ENCODE measurements at regions not wholly inside any gene's neighbourhood (a gene's known extent, or its start where the extent isn't known, plus 50 kb on each side); places are given as distances from the start of the nearest gene placed in this dataset.

GRCh38 chr3:27540231-27540630 is 56.0 kb upstream of the SLC4A7 start:
- no peak overlapping the region for H3K27ac ChIP-seq (replicated peaks; ENCODE audit: low read length)
- no peaks in the 10 kb centered on the region for H3K36me3 ChIP-seq (replicated peaks in 1 of 2; ENCODE audit: control insufficient read depth in 2 of 2, insufficient read depth in 2 of 2, low read length in 2 of 2)
- H3K27me3 ChIP-seq (ENCODE audit: control insufficient read depth in 3 of 3, insufficient read depth in 3 of 3, low read depth in 1 of 3, low read length in 3 of 3): no peaks in the 10 kb centered on the region
- no peak overlapping the region for H2BK5ac ChIP-seq (ENCODE audit: low read length)
- H2BK120ac ChIP-seq (ENCODE audit: low read depth, low read length): no peak overlapping the region
- H2BK12ac ChIP-seq (ENCODE audit: low read length): no peak overlapping the region
- H3K79me1 ChIP-seq (ENCODE audit: low read depth, low read length): no peaks in the 10 kb centered on the region
- H3K9me3 ChIP-seq (replicated peaks in 1 of 2; ENCODE audit: control insufficient read depth in 2 of 2, insufficient read depth in 1 of 2, low read depth in 1 of 2, low read length in 2 of 2): no peaks in the 10 kb centered on the region
- DNase-seq (ENCODE audit: low spot score): no peak
- no peak overlapping the region for H3K4me3 ChIP-seq (ENCODE audit: low read length in 2 of 2)
- no peak overlapping the region for H2AK5ac ChIP-seq (ENCODE audit: low read depth, low read length)
- H3K4me1 ChIP-seq (ENCODE audit: control insufficient read depth in 2 of 2, insufficient read depth in 1 of 2, low read depth in 1 of 2, low read length in 2 of 2): no peaks in the 10 kb centered on the region
- no peak overlapping the region for H3K4ac ChIP-seq (ENCODE audit: low read length)
- H3K4me2 ChIP-seq (ENCODE audit: insufficient read depth, low read length, poor library complexity, severe bottlenecking): no peak overlapping the region
- no peak overlapping the region for H3K14ac ChIP-seq (ENCODE audit: low read length)
- no peak overlapping the region for H4K91ac ChIP-seq (ENCODE audit: low read depth, low read length, poor library complexity)
- no peak overlapping the region for H3K18ac ChIP-seq (ENCODE audit: low read length)
- no CpG with 5 or more reads among the region's 7 CpGs for WGBS, 2 donors (ENCODE audit: extremely low coverage in 2 of 2, insufficient read length in 2 of 2, insufficient replicate concordance in 1 of 2)
- H2AFZ ChIP-seq (ENCODE audit: low read length): no peak overlapping the region
- H3K9ac ChIP-seq (ENCODE audit: low read depth, low read length, poor library complexity): no peak overlapping the region
- no peak overlapping the region for H2BK15ac ChIP-seq (ENCODE audit: low read length)
- no peak overlapping the region for H4K8ac ChIP-seq (ENCODE audit: low read depth, low read length)
- H3K23ac ChIP-seq (ENCODE audit: low read depth, low read length, poor library complexity): no peak overlapping the region

DNA sequence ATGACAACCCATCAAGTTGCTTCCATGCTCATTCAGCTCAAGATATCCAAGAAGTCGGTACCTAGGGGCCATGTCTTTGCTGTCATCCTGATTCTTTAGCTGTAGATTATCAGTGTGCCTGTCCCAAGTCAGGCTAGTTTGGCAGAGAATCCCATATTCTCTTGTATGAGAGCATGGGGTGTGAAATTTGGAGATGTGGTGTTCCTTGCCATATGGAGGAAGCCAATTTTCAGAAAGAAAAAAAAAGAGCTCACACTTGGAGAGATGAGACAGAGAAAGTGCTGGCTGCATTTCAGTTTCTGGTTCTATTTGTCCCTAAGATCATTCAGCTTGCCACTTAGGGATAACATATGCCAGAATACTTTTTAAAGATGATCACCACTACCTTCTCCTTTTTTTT is 52.3 kb upstream of the SLC4A7 start:
- Histone ChIP-seq H3K27ac (replicated peaks; ENCODE audit: low read length) (no peak overlapping the region), H3K4me3 (ENCODE audit: low read length in 2 of 2) (no peak overlapping the region)
- WGBS, 2 donors (ENCODE audit: extremely low coverage in 2 of 2, insufficient read length in 2 of 2, insufficient replicate concordance in 1 of 2): no CpG with 5 or more reads among the region's 1 CpG

GRCh38 chr3:27535809-27536392 is 51.7 kb upstream of the SLC4A7 start:
- Histone ChIP-seq H3K9ac (ENCODE audit: low read depth, low read length, poor library complexity) (no peak overlapping the region), H3K23ac (ENCODE audit: low read depth, low read length, poor library complexity) (no peak overlapping the region), H3K4me1 (ENCODE audit: control insufficient read depth in 2 of 2, insufficient read depth in 1 of 2, low read depth in 1 of 2, low read length in 2 of 2) (peaks cover 3 to 9% of the 10 kb centered on the region in 2 donors), H2BK12ac (ENCODE audit: low read length) (no peak overlapping the region), H2BK5ac (ENCODE audit: low read length) (no peak overlapping the region), H3K27me3 (ENCODE audit: control insufficient read depth in 3 of 3, insufficient read depth in 3 of 3, low read depth in 1 of 3, low read length in 3 of 3) (no peaks in the 10 kb centered on the region), H4K91ac (ENCODE audit: low read depth, low read length, poor library complexity) (no peak overlapping the region), H3K27ac (replicated peaks; ENCODE audit: low read length) (no peak overlapping the region), H3K79me1 (ENCODE audit: low read depth, low read length) (no peaks in the 10 kb centered on the region), H2BK120ac (ENCODE audit: low read depth, low read length) (no peak overlapping the region), H3K4ac (ENCODE audit: low read length) (no peak overlapping the region), H3K14ac (ENCODE audit: low read length) (no peak overlapping the region), H2AK5ac (ENCODE audit: low read depth, low read length) (no peak overlapping the region), H3K18ac (ENCODE audit: low read length) (no peak overlapping the region), H2AFZ (ENCODE audit: low read length) (no peak overlapping the region), H4K8ac (ENCODE audit: low read depth, low read length) (no peak overlapping the region), H3K4me2 (ENCODE audit: insufficient read depth, low read length, poor library complexity, severe bottlenecking) (no peak overlapping the region), H3K4me3 (ENCODE audit: low read length in 2 of 2) (no peak overlapping the region), H3K9me3 (replicated peaks in 1 of 2; ENCODE audit: control insufficient read depth in 2 of 2, insufficient read depth in 1 of 2, low read depth in 1 of 2, low read length in 2 of 2) (no peaks in the 10 kb centered on the region), H2BK15ac (ENCODE audit: low read length) (no peak overlapping the region), H3K36me3 (replicated peaks in 1 of 2; ENCODE audit: control insufficient read depth in 2 of 2, insufficient read depth in 2 of 2, low read length in 2 of 2) (no peaks in the 10 kb centered on the region)
- WGBS, 2 donors (ENCODE audit: extremely low coverage in 2 of 2, insufficient read length in 2 of 2, insufficient replicate concordance in 1 of 2): no CpG with 5 or more reads among the region's 2 CpGs
- DNase-seq (ENCODE audit: low spot score): no peak

More for the DNA sequence above, 52.3 kb upstream of the SLC4A7 start:
- H2AK5ac ChIP-seq (ENCODE audit: low read depth, low read length): no peak overlapping the region
- no peak overlapping the region for H4K8ac ChIP-seq (ENCODE audit: low read depth, low read length)
- H3K14ac ChIP-seq (ENCODE audit: low read length): no peak overlapping the region
- no peak overlapping the region for H4K91ac ChIP-seq (ENCODE audit: low read depth, low read length, poor library complexity)
- H3K9ac ChIP-seq (ENCODE audit: low read depth, low read length, poor library complexity): no peak overlapping the region
- H3K27me3 ChIP-seq (ENCODE audit: control insufficient read depth in 3 of 3, insufficient read depth in 3 of 3, low read depth in 1 of 3, low read length in 3 of 3): no peaks in the 10 kb centered on the region
- H3K9me3 ChIP-seq (replicated peaks in 1 of 2; ENCODE audit: control insufficient read depth in 2 of 2, insufficient read depth in 1 of 2, low read depth in 1 of 2, low read length in 2 of 2): no peaks in the 10 kb centered on the region
- no peak overlapping the region for H2AFZ ChIP-seq (ENCODE audit: low read length)
- H3K79me1 ChIP-seq (ENCODE audit: low read depth, low read length): no peaks in the 10 kb centered on the region
- no peak overlapping the region for H3K4me2 ChIP-seq (ENCODE audit: insufficient read depth, low read length, poor library complexity, severe bottlenecking)
- no peak for DNase-seq (ENCODE audit: low spot score)
- no peak overlapping the region for H3K23ac ChIP-seq (ENCODE audit: low read depth, low read length, poor library complexity)
- H3K4me1 ChIP-seq (ENCODE audit: control insufficient read depth in 2 of 2, insufficient read depth in 1 of 2, low read depth in 1 of 2, low read length in 2 of 2): peaks cover 3 to 9% of the 10 kb centered on the region in 2 donors
- no peak overlapping the region for H2BK5ac ChIP-seq (ENCODE audit: low read length)
- no peak overlapping the region for H3K18ac ChIP-seq (ENCODE audit: low read length)
- H2BK15ac ChIP-seq (ENCODE audit: low read length): no peak overlapping the region
- no peak overlapping the region for H2BK12ac ChIP-seq (ENCODE audit: low read length)
- no peaks in the 10 kb centered on the region for H3K36me3 ChIP-seq (replicated peaks in 1 of 2; ENCODE audit: control insufficient read depth in 2 of 2, insufficient read depth in 2 of 2, low read length in 2 of 2)
- H3K4ac ChIP-seq (ENCODE audit: low read length): no peak overlapping the region
- no peak overlapping the region for H2BK120ac ChIP-seq (ENCODE audit: low read depth, low read length)

- Histone ChIP-seq H2BK5ac (ENCODE audit: low read length) (no peak overlapping the region), H3K9ac (ENCODE audit: low read depth, low read length, poor library complexity) (no peak overlapping the region), H2BK15ac (ENCODE audit: low read length) (no peak overlapping the region), H3K18ac (ENCODE audit: low read length) (no peak overlapping the region), H3K27me3 (ENCODE audit: control insufficient read depth in 3 of 3, insufficient read depth in 3 of 3, low read depth in 1 of 3, low read length in 3 of 3) (no peaks in the 10 kb centered on the region), H4K91ac (ENCODE audit: low read depth, low read length, poor library complexity) (no peak overlapping the region), H3K9me3 (replicated peaks in 1 of 2; ENCODE audit: control insufficient read depth in 2 of 2, insufficient read depth in 1 of 2, low read depth in 1 of 2, low read length in 2 of 2) (no peaks in the 10 kb centered on the region), H2AFZ (ENCODE audit: low read length) (peak overlapping the region; percentile 58), H2AK5ac (ENCODE audit: low read depth, low read length) (no peak overlapping the region), H3K27ac (replicated peaks; ENCODE audit: low read length) (peak overlapping the region; percentile 7), H3K4ac (ENCODE audit: low read length) (no peak overlapping the region), H3K4me3 (ENCODE audit: low read length in 2 of 2) (no peak overlapping the region), H3K14ac (ENCODE audit: low read length) (no peak overlapping the region), H3K4me1 (ENCODE audit: control insufficient read depth in 2 of 2, insufficient read depth in 1 of 2, low read depth in 1 of 2, low read length in 2 of 2) (peaks cover 3 to 9% of the 10 kb centered on the region in 2 donors), H2BK120ac (ENCODE audit: low read depth, low read length) (no peak overlapping the region), H3K36me3 (replicated peaks in 1 of 2; ENCODE audit: control insufficient read depth in 2 of 2, insufficient read depth in 2 of 2, low read length in 2 of 2) (no peaks in the 10 kb centered on the region), H2BK12ac (ENCODE audit: low read length) (no peak overlapping the region), H3K23ac (ENCODE audit: low read depth, low read length, poor library complexity) (no peak overlapping the region), H3K79me1 (ENCODE audit: low read depth, low read length) (no peaks in the 10 kb centered on the region), H3K4me2 (ENCODE audit: insufficient read depth, low read length, poor library complexity, severe bottlenecking) (peak overlapping the region; percentile 20), H4K8ac (ENCODE audit: low read depth, low read length) (no peak overlapping the region)
- DNase-seq (ENCODE audit: low spot score): no peak
- WGBS, 2 donors (ENCODE audit: extremely low coverage in 2 of 2, insufficient read length in 2 of 2, insufficient replicate concordance in 1 of 2): no CpG with 5 or more reads among the region's 10 CpGs
Observed at GRCh38 chr3:27533718-27534573, 49.8 kb upstream of the SLC4A7 start.

Data from neuronal stem cell (in vitro differentiated cells).